HCT116 (cell line): ENCODE measurements at regions not wholly inside any gene's neighbourhood (a gene's known extent, or its start where the extent isn't known, plus 50 kb on each side); places are given as distances from the start of the nearest gene placed in this dataset.

ENCODE experiments used
- ATAC-seq: fragments of 200-7000 bp; cut with Tn5 transposase; 2 replicates; pipeline ENCODE4 v1.9.1; 2020; ENCODE audit warnings: mild to moderate bottlenecking, moderate library complexity
- BruUV-seq: library from RNA; stranded (reverse); fragments of 400-500 nt; replicated peaks from 2 replicates; lab custom pipeline; 2021; lab: Mats Ljungman, UMichigan
- CTCF ChIA-PET: fragments of 300-600 bp; sonication (Branson Sonifier 250); formaldehyde crosslinking; loops from one replicate; lab custom pipeline; 2021; ENCODE audit warnings: antibody characterized with exemption; lab: Charles Lee
- POLR2A ChIA-PET: fragments of 300-600, 350-600 bp; sonication (Branson Sonifier 250); formaldehyde crosslinking; loops from one replicate; lab custom pipeline; 2021; ENCODE audit warnings: antibody characterized with exemption; lab: Charles Lee
- RAD21 ChIA-PET, 2 experiments: fragments of 300-600 bp; sonication (Branson Sonifier 250); formaldehyde crosslinking; loops; one replicate each; lab custom pipeline; 2023; ENCODE audit warnings: low total read pairs in 2 of 2; ENCODE audit not compliant: uncharacterized antibody in 2 of 2, unreplicated experiment in 2 of 2, low non-redundant PET in 1 of 2; lab: Charles Lee
- DNase-seq: peaks from one replicate; pipeline ENCODE4 v3.0.0-alpha.2; 2010; ENCODE audit warnings: low read depth, low spot score
- H2AFZ ChIP-seq: fragments of 200-600 bp; shearing (Covaris generic), sonication (generic); 2 replicates; pipeline ENCODE4 v1.6.1; 2017; ENCODE audit warnings: low read depth, mixed run types, mixed read lengths, antibody characterized with exemption, low read length; ENCODE audit not compliant: poor library complexity, severe bottlenecking
- H3K27ac ChIP-seq: 2 replicates; pipeline ENCODE4 v1.5.1; 2012; ENCODE audit warnings: low read depth, low read length
- H3K27me3 ChIP-seq: fragments of 200-600 bp; sonication (generic); 2 replicates; pipeline ENCODE4 v1.6.1; 2016; ENCODE audit warnings: mixed run types, low read length, mixed read lengths; ENCODE audit not compliant: insufficient read depth
- H3K36me3 ChIP-seq, 2 experiments: fragments of 200-500 bp in 1 of 2; fragments of 200-600 bp in 1 of 2; sonication (Bioruptor generic) in 1 of 2; sonication (generic) in 1 of 2; 2 replicates each; pipeline versions ENCODE4 v1.5.1 to v1.6.1; 2014 to 2016; ENCODE audit warnings: low read length in 2 of 2, inconsistent platforms in 1 of 2, mixed read lengths in 1 of 2, mixed run types in 1 of 2; ENCODE audit not compliant: insufficient read depth in 2 of 2, control insufficient read depth in 1 of 2
- H3K4me1 ChIP-seq, 2 experiments: fragments of 200-600 bp in 1 of 2; sonication (generic) in 1 of 2; 2 replicates each; pipeline versions ENCODE4 v1.5.1 to v1.6.1; 2012 to 2017; ENCODE audit warnings: low read length in 2 of 2, inconsistent platforms in 1 of 2, mild to moderate bottlenecking in 1 of 2, mixed read lengths in 1 of 2, mixed run types in 1 of 2, moderate library complexity in 1 of 2; ENCODE audit not compliant: insufficient read depth in 2 of 2, control insufficient read depth in 1 of 2
- H3K4me2 ChIP-seq: fragments of 200-600 bp; sonication (generic); 2 replicates; pipeline ENCODE4 v1.6.1; 2017; ENCODE audit warnings: mixed run types, low read length, mixed read lengths
- H3K4me3 ChIP-seq, 2 experiments: fragments of 200-600 bp in 1 of 2; sonication (generic) in 1 of 2; replicated peaks in 1 of 2; 2 replicates each; pipeline ENCODE4 v1.5.1; 2011 to 2016; ENCODE audit warnings: low read length in 2 of 2, control low read depth in 1 of 2, low read depth in 1 of 2, mild to moderate bottlenecking in 1 of 2, mixed read lengths in 1 of 2, mixed run types in 1 of 2
- H3K79me2 ChIP-seq: fragments of 200-600 bp; sonication (generic); 2 replicates; pipeline ENCODE4 v1.6.1; 2017; ENCODE audit warnings: mild to moderate bottlenecking, mixed run types, low read length, moderate library complexity, mixed read lengths; ENCODE audit not compliant: insufficient read depth
- H3K9ac ChIP-seq: fragments of 200-600 bp; sonication (generic); 2 replicates; pipeline ENCODE4 v1.6.1; 2016; ENCODE audit warnings: low read length, mixed read lengths
- H3K9me2 ChIP-seq: fragments of 200-600 bp; sonication (generic), shearing (Covaris generic); 2 replicates; pipeline ENCODE4 v1.6.1; 2017; ENCODE audit warnings: mixed run types, mild to moderate bottlenecking, moderate library complexity; ENCODE audit not compliant: insufficient read depth
- H3K9me3 ChIP-seq, 2 experiments: fragments of 200-500 bp in 1 of 2; fragments of 200-600 bp in 1 of 2; sonication (Bioruptor generic) in 1 of 2; sonication (generic) in 1 of 2; 2 replicates each; pipeline ENCODE4 v1.6.1; 2014 to 2017; ENCODE audit warnings: low read length in 2 of 2, mixed read lengths in 2 of 2, inconsistent platforms in 1 of 2, low read depth in 1 of 2, mild to moderate bottlenecking in 1 of 2, mixed run types in 1 of 2, moderate library complexity in 1 of 2; ENCODE audit not compliant: control insufficient read depth in 1 of 2, insufficient read depth in 1 of 2
- H4K20me1 ChIP-seq: fragments of 200-600 bp; sonication (generic), shearing (Covaris generic); 2 replicates; pipeline ENCODE4 v1.6.1; 2017; ENCODE audit warnings: mixed run types, mild to moderate bottlenecking, moderate library complexity; ENCODE audit not compliant: insufficient read depth
- CEBPB ChIP-seq: IDR thresholded peaks from 2 replicates; pipeline ENCODE4 v1.6.1; 2012; ENCODE audit warnings: low read depth
- JUND ChIP-seq: IDR thresholded peaks from 2 replicates; pipeline ENCODE4 v1.6.1; 2012
- POLR2A ChIP-seq: IDR thresholded peaks from 2 replicates; pipeline ENCODE4 v1.7.0; 2011; ENCODE audit warnings: borderline replicate concordance; ENCODE audit not compliant: insufficient read depth, insufficient read length; ENCODE audit errors: extremely low read depth
- POLR2AphosphoS5 ChIP-seq: IDR thresholded peaks from 2 replicates; pipeline ENCODE4 v1.6.1; 2011; ENCODE audit warnings: mild to moderate bottlenecking, low read depth, low read length, moderate library complexity
- RAD21 ChIP-seq: IDR thresholded peaks from 2 replicates; pipeline ENCODE4 v1.6.1; 2012; ENCODE audit warnings: low read depth, mild to moderate bottlenecking
- TCF7L2 ChIP-seq: IDR thresholded peaks from 2 replicates; pipeline ENCODE4 v1.7.0; 2011; ENCODE audit warnings: borderline replicate concordance, inconsistent platforms; ENCODE audit not compliant: insufficient read depth, insufficient read length; ENCODE audit errors: extremely low read depth
- intact Hi-C: fragments of 100-400 bp; cut with micrococcal nuclease; formaldehyde crosslinking; loops from 2 replicates; pipeline ENCODE4 v1.10.0; 2022
- TF ChIP-seq, protein P1 (sequence below): IDR thresholded peaks from 2 replicates; pipeline ENCODE4 v1.6.1; 2012; ENCODE audit warnings: low read depth
- TF ChIP-seq, protein P2 (sequence below), 3 experiments: fragments of 200-600 bp in 1 of 3; sonication (generic) in 1 of 3; IDR thresholded peaks in 2 of 3; conservative IDR thresholded peaks in 1 of 3; 2 replicates each; pipeline ENCODE4 v1.5.1; 2012 to 2017; ENCODE audit warnings: low read depth in 2 of 3, low read length in 2 of 3, antibody characterized with exemption in 1 of 3, borderline replicate concordance in 1 of 3, control low read depth in 1 of 3, mild to moderate bottlenecking in 1 of 3, mixed read lengths in 1 of 3, mixed run types in 1 of 3, moderate library complexity in 1 of 3; ENCODE audit not compliant: insufficient read depth in 1 of 3

DNA sequence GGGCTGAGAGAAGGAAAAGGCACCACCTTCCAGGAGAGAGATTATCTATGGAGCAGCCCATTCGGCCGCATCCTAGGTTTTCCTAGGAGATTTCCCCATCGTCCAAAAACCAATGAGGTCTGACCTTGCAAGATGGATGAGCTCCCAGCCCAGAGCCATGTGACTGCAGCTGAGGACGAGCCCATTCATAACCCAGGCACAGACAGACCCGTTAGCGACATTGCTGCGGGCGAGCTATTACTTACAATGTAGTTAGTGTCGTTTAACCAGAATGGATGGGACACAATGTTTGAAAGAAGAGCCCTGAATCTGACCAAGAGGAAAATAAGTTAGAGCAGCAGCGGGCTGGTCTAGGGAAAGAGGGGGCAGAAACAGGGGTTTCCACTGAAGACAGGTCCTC is 395.9 kb upstream of the CADM1 start:
- DNase-seq (no peak), ATAC-seq (no peak)
- Histone ChIP-seq H4K20me1 (no peaks in the 10 kb centered on the region), H3K27me3 (no peaks in the 10 kb centered on the region), H2AFZ (no peak overlapping the region), H3K9me3 (no peaks in the 10 kb centered on the region; a peak in 2 of 4 replicates), H3K79me2 (no peaks in the 10 kb centered on the region), H3K4me1 (no peaks in the 10 kb centered on the region), H3K4me2 (no peak overlapping the region), H3K4me3 (no peak overlapping the region), H3K27ac (no peak overlapping the region), H3K9me2 (no peaks in the 10 kb centered on the region), H3K36me3 (no peaks in the 10 kb centered on the region), H3K9ac (no peak overlapping the region)
- CTCF ChIA-PET: no interaction called here
- POLR2A ChIA-PET: no interaction called here
- BruUV-seq: no TSS peak
- RAD21 ChIA-PET: no interaction called here
- no peak for TF ChIP-seq POLR2A
- no peak for TF ChIP-seq TCF7L2
- TF ChIP-seq, protein P1, sequence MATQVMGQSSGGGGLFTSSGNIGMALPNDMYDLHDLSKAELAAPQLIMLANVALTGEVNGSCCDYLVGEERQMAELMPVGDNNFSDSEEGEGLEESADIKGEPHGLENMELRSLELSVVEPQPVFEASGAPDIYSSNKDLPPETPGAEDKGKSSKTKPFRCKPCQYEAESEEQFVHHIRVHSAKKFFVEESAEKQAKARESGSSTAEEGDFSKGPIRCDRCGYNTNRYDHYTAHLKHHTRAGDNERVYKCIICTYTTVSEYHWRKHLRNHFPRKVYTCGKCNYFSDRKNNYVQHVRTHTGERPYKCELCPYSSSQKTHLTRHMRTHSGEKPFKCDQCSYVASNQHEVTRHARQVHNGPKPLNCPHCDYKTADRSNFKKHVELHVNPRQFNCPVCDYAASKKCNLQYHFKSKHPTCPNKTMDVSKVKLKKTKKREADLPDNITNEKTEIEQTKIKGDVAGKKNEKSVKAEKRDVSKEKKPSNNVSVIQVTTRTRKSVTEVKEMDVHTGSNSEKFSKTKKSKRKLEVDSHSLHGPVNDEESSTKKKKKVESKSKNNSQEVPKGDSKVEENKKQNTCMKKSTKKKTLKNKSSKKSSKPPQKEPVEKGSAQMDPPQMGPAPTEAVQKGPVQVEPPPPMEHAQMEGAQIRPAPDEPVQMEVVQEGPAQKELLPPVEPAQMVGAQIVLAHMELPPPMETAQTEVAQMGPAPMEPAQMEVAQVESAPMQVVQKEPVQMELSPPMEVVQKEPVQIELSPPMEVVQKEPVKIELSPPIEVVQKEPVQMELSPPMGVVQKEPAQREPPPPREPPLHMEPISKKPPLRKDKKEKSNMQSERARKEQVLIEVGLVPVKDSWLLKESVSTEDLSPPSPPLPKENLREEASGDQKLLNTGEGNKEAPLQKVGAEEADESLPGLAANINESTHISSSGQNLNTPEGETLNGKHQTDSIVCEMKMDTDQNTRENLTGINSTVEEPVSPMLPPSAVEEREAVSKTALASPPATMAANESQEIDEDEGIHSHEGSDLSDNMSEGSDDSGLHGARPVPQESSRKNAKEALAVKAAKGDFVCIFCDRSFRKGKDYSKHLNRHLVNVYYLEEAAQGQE: no peak
- TF ChIP-seq POLR2AphosphoS5: no peak
- no peak for TF ChIP-seq RAD21
- TF ChIP-seq JUND: no peak
- TF ChIP-seq, protein P2, sequence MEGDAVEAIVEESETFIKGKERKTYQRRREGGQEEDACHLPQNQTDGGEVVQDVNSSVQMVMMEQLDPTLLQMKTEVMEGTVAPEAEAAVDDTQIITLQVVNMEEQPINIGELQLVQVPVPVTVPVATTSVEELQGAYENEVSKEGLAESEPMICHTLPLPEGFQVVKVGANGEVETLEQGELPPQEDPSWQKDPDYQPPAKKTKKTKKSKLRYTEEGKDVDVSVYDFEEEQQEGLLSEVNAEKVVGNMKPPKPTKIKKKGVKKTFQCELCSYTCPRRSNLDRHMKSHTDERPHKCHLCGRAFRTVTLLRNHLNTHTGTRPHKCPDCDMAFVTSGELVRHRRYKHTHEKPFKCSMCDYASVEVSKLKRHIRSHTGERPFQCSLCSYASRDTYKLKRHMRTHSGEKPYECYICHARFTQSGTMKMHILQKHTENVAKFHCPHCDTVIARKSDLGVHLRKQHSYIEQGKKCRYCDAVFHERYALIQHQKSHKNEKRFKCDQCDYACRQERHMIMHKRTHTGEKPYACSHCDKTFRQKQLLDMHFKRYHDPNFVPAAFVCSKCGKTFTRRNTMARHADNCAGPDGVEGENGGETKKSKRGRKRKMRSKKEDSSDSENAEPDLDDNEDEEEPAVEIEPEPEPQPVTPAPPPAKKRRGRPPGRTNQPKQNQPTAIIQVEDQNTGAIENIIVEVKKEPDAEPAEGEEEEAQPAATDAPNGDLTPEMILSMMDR (IDR thresholded peaks at IDR 0.05 in 2 of 3, conservative IDR thresholded peaks at IDR 0.05 in 1 of 3; ENCODE audit: borderline replicate concordance in 1 of 3, insufficient read depth in 1 of 3, low read depth in 2 of 3, low read length in 2 of 3): no peak
- no peak for TF ChIP-seq CEBPB
- TF ChIP-seq, all 23 proteins: peak for 0
- intact Hi-C loops: no loop called here
